IPS-18a (cell line): ENCODE measurements at regions not wholly inside any gene's neighbourhood (a gene's known extent, or its start where the extent isn't known, plus 50 kb on each side); places are given as distances from the start of the nearest gene placed in this dataset.
"Not testable (repeated sequence)": the region's sequence is repeated elsewhere in the genome, so short reads cannot be mapped to it uniquely, and the experiment has no call there.

ENCODE experiments used
- H3K27ac ChIP-seq: one replicate; pipeline ENCODE4 v1.5.1; 2013; ENCODE audit warnings: low read length
- H3K27me3 ChIP-seq: one replicate; pipeline ENCODE4 v1.6.1; 2013; ENCODE audit warnings: mild to moderate bottlenecking, low read length; ENCODE audit not compliant: control insufficient read depth, insufficient read depth
- H3K36me3 ChIP-seq: one replicate; pipeline ENCODE4 v1.6.1; 2013; ENCODE audit warnings: low read depth, low read length; ENCODE audit not compliant: control insufficient read depth
- H3K4me1 ChIP-seq: one replicate; pipeline ENCODE4 v1.6.1; 2013; ENCODE audit warnings: low read depth, low read length; ENCODE audit not compliant: control insufficient read depth
- H3K4me3 ChIP-seq: one replicate; pipeline ENCODE4 v1.5.1; 2013; ENCODE audit warnings: low read length
- H3K9ac ChIP-seq: one replicate; pipeline ENCODE4 v1.6.1; 2013; ENCODE audit warnings: mild to moderate bottlenecking, low read length, moderate library complexity
- H3K9me3 ChIP-seq: one replicate; pipeline ENCODE4 v1.6.1; 2013; ENCODE audit warnings: low read depth, low read length; ENCODE audit not compliant: control insufficient read depth

GRCh38 chr6:112524071-112524470 lies 176.9 kb downstream of the RFPL4B start:
- Histone ChIP-seq H3K9me3 (no peaks in the 10 kb centered on the region), H3K4me3 (peak overlapping the region; percentile 1), H3K36me3 (no peaks in the 10 kb centered on the region), H3K27me3 (no peaks in the 10 kb centered on the region), H3K4me1 (peaks cover 11% of the 10 kb centered on the region), H3K9ac (no peak overlapping the region), H3K27ac (no peak overlapping the region)

- no peak overlapping the region for H3K9ac ChIP-seq
- peaks cover 11% of the 10 kb centered on the region for H3K4me1 ChIP-seq
- H3K27me3 ChIP-seq, result no peaks in the 10 kb centered on the region
- H3K36me3 ChIP-seq, result no peaks in the 10 kb centered on the region
- no peak overlapping the region for H3K27ac ChIP-seq
- no peak overlapping the region for H3K4me3 ChIP-seq
- no peaks in the 10 kb centered on the region for H3K9me3 ChIP-seq
Observed at GRCh38 chr6:112525749-112526148, 178.6 kb downstream of the RFPL4B start.

DNA sequence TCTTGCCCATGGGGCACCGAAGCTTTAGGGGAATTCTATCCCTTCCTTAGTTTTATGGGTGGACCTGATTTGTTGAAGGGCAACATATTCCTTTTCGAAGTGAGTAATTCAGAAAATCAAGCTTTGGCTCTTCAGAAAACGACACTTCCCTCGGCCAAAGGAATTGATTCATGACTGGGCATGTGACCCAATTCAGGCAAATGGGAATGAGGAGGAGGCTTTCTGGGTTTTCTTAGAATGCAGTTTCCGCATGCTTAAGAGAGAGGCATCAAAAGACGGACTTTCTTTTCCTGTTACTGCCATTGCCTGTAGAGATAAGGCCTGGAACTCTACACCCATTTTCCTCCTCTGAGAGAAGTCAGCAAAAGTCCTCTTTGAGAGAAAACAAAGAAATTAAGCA lies 179.5 kb downstream of the RFPL4B start:
- peaks cover 11% of the 10 kb centered on the region for H3K4me1 ChIP-seq
- no peak overlapping the region for H3K9ac ChIP-seq
- H3K4me3 ChIP-seq, result no peak overlapping the region
- H3K9me3 ChIP-seq, result no peaks in the 10 kb centered on the region
- no peak overlapping the region for H3K27ac ChIP-seq
- H3K27me3 ChIP-seq, result no peaks in the 10 kb centered on the region
- no peaks in the 10 kb centered on the region for H3K36me3 ChIP-seq

GRCh38 chr6:112528306-112528705 lies 181.2 kb downstream of the RFPL4B start:
- H3K4me3 ChIP-seq, H3K9me3 ChIP-seq, H3K27ac ChIP-seq: not testable (repeated sequence)

DNA sequence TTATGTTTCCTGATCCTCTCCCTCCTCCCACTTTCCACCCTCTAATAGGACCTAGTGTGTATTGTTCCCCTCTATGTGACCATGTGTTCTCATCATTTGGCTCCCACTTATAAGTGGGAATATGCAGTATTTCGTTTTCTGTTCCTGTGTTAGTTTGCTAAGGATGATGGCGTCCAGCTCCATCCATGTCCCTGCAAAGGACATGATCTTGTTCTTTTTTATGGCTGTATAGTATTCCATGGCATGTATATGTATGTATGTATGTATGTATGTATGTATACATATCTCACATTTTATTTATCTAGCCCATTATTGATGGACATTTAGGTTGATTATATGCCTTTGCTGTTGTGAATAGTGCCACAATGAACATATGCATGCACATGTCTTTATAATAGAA lies 188.7 kb downstream of the RFPL4B start:
- Histone ChIP-seq H3K9ac (no peak overlapping the region), H3K36me3 (no peaks in the 10 kb centered on the region), H3K4me1 (no peaks in the 10 kb centered on the region), H3K9me3 (no peaks in the 10 kb centered on the region), H3K27me3 (no peaks in the 10 kb centered on the region), H3K27ac (no peak overlapping the region), H3K4me3 (no peak overlapping the region)

More at GRCh38 chr6:112528306-112528705, 181.2 kb downstream of the RFPL4B start:
- H3K27me3 ChIP-seq, H3K9ac ChIP-seq, H3K36me3 ChIP-seq: not testable (repeated sequence)
- H3K4me1 ChIP-seq, result peaks cover 11% of the 10 kb centered on the region

DNA sequence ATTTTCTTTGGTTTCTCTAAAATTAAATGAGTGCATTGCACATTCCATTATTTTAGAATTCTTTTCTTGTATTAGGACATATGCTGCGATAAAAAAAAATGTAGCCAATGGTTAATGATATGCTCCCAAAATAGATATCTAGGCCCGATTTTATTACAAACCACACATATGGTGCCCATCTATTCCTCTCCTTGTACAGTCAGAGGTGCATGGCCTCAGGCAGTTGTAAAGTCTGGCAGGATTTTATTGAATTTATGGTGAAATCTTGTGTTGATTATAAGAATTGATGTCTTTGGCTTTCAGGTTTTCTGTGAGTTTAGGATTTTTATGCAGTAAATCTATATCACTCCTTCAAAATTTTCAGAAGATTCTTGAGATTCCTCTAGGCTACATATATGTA lies 192.2 kb downstream of the RFPL4B start:
- Histone ChIP-seq H3K27ac (no peak overlapping the region), H3K4me1 (no peaks in the 10 kb centered on the region), H3K9me3 (no peaks in the 10 kb centered on the region), H3K36me3 (no peaks in the 10 kb centered on the region), H3K4me3 (no peak overlapping the region), H3K27me3 (no peaks in the 10 kb centered on the region), H3K9ac (no peak overlapping the region)

DNA sequence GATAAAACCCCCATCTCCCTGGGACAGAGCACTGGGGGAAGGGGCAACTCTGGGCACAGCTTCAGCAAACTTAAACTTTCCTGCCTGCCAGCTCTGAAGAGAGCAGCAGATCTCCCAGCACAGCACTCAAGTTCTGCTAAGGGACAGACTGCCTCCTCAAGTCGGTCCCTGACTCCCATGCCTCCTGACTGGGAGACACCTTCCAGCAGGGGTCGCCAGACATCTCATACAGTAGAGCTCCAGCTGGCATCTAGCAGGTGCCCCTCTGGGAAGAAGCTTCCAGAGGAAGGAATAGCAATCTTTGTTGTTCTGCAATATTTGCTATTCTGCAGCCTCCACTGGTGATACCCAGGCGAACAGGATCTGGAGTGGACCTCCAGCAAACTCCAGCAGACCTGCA lies 194.7 kb downstream of the RFPL4B start:
- H3K27ac ChIP-seq, H3K27me3 ChIP-seq, H3K9ac ChIP-seq, H3K36me3 ChIP-seq, H3K4me3 ChIP-seq, H3K4me1 ChIP-seq, H3K9me3 ChIP-seq: not testable (repeated sequence)

DNA sequence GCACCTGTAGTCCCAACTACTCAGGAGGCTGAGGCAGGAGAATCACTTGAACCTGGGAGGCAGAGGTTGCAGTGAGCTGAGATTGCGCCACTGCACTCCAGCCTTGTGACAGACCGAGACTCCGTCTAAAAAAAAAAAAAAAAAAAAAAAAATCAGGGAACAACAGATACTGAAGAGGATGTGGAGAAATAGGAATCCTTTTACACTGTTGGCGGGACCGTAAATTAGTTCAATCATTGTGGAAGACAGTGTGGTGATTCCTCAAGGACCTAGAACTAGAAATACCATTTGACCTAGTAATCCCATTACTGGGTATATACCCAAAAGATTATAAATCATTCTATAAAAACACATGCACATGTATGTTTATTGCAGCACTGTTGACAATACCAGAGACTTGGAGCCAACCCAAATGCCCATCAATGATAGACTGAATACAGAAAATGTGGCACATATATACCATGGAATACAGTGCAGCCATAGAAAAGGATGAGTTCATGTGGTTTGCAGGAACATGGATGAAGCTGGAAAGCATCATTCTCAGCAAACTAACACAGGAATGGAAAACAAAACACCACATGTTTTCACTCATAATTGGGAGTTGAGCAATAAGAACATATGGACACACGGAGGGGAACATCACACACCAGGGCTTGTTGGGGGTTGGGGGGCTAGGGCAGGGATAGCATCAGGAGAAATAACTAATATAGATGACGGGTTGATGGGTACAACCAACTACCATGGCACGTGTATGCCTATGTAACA lies 200.4 kb downstream of the RFPL4B start:
- not testable (repeated sequence) for H3K4me1 ChIP-seq, H3K27ac ChIP-seq, H3K36me3 ChIP-seq, H3K9ac ChIP-seq, H3K9me3 ChIP-seq, H3K4me3 ChIP-seq, H3K27me3 ChIP-seq

DNA sequence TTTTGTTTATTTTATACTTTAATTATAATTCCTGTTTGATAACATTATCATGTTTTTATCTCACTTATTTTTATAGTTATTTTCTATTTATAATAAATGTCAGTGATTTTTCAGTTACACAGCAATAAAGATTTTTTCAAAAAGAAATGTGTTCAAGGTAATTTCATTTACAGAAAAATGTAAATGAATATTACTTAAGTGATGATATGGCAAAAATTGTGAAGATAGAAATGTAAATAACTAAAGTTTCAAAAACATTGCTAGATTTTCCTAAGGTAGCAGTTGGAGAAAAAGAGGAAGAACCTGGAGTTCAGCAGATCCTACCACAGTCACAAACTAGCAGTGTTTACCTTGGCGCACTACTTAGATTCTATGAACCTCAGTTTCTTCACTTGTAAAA lies 202.6 kb downstream of the RFPL4B start:
- no peaks in the 10 kb centered on the region for H3K9me3 ChIP-seq
- H3K4me3 ChIP-seq, result no peak overlapping the region
- no peaks in the 10 kb centered on the region for H3K4me1 ChIP-seq
- no peaks in the 10 kb centered on the region for H3K36me3 ChIP-seq
- no peak overlapping the region for H3K27ac ChIP-seq
- H3K27me3 ChIP-seq, result no peaks in the 10 kb centered on the region
- no peak overlapping the region for H3K9ac ChIP-seq

- peaks cover 5% of the 10 kb centered on the region for H3K9me3 ChIP-seq
- no peaks in the 10 kb centered on the region for H3K36me3 ChIP-seq
- no peak overlapping the region for H3K27ac ChIP-seq
- H3K4me3 ChIP-seq, result no peak overlapping the region
- H3K27me3 ChIP-seq, result no peaks in the 10 kb centered on the region
- H3K4me1 ChIP-seq, result peaks cover 4% of the 10 kb centered on the region
- no peak overlapping the region for H3K9ac ChIP-seq
Observed at GRCh38 chr6:112557435-112557834, 210.3 kb downstream of the RFPL4B start.

DNA sequence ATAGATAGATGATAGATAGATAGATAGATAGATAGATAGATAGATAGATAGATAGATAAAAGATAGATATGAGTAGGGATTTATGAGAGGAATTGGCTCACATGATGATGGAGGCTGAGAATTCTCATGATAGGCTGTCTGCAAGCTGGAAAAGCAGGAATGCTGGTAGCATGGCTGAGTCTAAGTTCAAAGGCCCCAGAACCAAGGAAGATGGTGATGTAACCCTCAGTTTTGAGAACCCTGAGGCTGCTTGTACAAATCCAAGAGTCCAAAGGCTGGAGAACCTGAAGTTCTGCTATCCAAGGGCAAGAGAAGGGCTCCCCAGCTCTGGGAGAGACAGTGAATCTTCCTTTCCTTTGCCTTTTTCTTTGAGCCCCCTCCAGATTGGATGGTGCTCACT lies 210.8 kb downstream of the RFPL4B start:
- Histone ChIP-seq H3K36me3 (no peaks in the 10 kb centered on the region), H3K4me1 (peaks cover 9% of the 10 kb centered on the region), H3K27me3 (no peaks in the 10 kb centered on the region), H3K27ac (no peak overlapping the region), H3K4me3 (no peak overlapping the region), H3K9me3 (peaks cover 5% of the 10 kb centered on the region), H3K9ac (no peak overlapping the region)

DNA sequence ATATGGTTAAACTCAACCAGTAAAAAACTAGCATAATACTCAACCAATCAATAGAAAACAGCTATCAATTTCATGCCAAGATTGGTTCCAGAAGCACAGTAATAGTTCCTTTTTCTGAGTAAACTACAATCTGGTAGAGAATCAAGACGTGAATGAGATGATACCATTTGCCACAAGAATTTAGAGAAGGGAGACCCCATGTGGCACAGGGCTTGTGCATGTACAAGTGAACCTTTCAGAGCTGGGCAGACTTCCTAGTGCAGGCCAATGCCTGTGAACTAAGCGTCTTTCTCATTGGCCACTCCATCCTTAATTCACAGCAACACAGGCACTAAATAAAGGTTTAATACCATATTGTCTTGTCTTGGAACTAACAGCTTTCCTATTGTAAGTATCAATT lies 213.5 kb downstream of the RFPL4B start:
- Histone ChIP-seq H3K9me3 (no peaks in the 10 kb centered on the region), H3K27me3 (no peaks in the 10 kb centered on the region), H3K4me3 (no peak overlapping the region), H3K4me1 (peaks cover 18% of the 10 kb centered on the region), H3K36me3 (no peaks in the 10 kb centered on the region), H3K9ac (no peak overlapping the region), H3K27ac (no peak overlapping the region)
